ENCODE measurements at regions not wholly inside any gene's neighbourhood (a gene's known extent, or its start where the extent isn't known, plus 50 kb on each side); places are given as distances from the start of the nearest gene placed in this dataset.
"Not testable (repeated sequence)": the region's sequence is repeated elsewhere in the genome, so short reads cannot be mapped to it uniquely, and the experiment has no call there.

DNA sequence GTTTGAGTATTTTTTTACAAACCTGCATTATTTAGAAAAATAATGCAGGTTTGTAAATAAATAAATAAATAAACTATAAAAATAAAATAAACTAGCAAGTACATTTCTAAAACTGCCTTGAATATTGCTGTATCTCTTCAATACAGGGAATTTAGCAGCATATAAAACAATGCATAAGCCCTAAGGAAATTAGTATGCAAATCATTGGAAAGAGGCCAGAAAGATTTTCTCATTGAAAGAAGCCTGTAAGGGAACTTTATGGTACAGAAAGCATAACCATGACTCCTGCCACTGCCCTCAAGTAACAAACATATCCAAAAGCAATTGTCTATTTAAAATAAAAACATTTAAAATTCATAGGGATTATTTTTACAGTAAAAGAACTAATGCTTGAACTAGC, 387.3 kb downstream of the HINT1 start:
- TF ChIP-seq POLR2A (IDR thresholded peaks at IDR 0.05; ENCODE audit: extremely low read depth, insufficient read length) (no peak), MYC (IDR thresholded peaks at IDR 0.05; ENCODE audit: low read depth, low read length) (no peak)
- TF ChIP-seq, protein P1, sequence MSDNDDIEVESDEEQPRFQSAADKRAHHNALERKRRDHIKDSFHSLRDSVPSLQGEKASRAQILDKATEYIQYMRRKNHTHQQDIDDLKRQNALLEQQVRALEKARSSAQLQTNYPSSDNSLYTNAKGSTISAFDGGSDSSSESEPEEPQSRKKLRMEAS (IDR thresholded peaks at IDR 0.05; ENCODE audit: low read depth, low read length) = no peak
- TF ChIP-seq, protein P2, sequence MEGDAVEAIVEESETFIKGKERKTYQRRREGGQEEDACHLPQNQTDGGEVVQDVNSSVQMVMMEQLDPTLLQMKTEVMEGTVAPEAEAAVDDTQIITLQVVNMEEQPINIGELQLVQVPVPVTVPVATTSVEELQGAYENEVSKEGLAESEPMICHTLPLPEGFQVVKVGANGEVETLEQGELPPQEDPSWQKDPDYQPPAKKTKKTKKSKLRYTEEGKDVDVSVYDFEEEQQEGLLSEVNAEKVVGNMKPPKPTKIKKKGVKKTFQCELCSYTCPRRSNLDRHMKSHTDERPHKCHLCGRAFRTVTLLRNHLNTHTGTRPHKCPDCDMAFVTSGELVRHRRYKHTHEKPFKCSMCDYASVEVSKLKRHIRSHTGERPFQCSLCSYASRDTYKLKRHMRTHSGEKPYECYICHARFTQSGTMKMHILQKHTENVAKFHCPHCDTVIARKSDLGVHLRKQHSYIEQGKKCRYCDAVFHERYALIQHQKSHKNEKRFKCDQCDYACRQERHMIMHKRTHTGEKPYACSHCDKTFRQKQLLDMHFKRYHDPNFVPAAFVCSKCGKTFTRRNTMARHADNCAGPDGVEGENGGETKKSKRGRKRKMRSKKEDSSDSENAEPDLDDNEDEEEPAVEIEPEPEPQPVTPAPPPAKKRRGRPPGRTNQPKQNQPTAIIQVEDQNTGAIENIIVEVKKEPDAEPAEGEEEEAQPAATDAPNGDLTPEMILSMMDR (IDR thresholded peaks at IDR 0.05; ENCODE audit: low read depth, low read length) = no peak
- no peak for DNase-seq (ENCODE audit: low read depth)
- H3K4me3 ChIP-seq (ENCODE audit: low read depth, low read length) = no peak overlapping the region

DNA sequence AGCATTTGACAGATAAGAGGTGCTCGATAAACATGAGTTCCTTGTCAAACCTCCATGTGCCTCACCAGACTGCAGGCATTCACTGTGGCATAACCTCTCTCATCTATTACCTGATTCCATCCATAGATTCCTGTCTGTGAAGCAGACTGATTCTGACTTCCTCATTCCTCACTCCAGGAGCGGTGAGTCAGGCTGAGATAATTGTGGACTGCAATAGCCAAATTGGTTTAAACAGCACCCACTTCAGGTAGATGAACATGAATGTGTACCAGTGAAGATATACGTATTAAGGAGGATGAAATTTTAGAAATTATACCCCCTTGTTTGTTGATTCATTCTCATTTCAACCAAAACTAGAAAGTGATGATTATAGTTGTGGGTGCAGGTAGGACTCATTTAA, 391.2 kb downstream of the HINT1 start:
- peak; percentile 6 for DNase-seq (ENCODE audit: low read depth)
- TF ChIP-seq, protein P2 (IDR thresholded peaks at IDR 0.05; ENCODE audit: low read depth, low read length) = no peak
- TF ChIP-seq, protein P1 (IDR thresholded peaks at IDR 0.05; ENCODE audit: low read depth, low read length) = no peak
- TF ChIP-seq POLR2A (IDR thresholded peaks at IDR 0.05; ENCODE audit: extremely low read depth, insufficient read length) (no peak), MYC (IDR thresholded peaks at IDR 0.05; ENCODE audit: low read depth, low read length) (no peak)
- H3K4me3 ChIP-seq (ENCODE audit: low read depth, low read length) = no peak overlapping the region

DNA sequence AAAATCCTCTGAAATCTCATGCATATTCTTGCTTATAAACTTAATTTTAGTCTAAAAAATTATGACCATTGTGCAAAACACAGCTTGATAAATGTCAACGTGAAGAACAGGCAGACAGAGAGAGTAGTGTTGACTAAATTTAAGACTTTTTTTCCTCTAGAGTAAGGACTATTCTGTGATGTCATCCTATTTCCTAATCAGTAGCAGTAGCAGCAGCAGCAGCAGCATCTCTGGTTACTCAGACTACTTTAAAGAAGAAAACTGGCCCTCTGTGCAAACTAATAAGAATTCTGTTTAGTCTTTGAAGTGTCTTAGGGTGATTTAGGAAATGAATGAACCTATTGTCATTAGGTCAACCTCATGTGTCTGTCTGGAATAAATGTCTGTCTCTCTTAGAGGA, 403.0 kb downstream of the HINT1 start:
- DNase-seq (ENCODE audit: low read depth) = no peak
- no peak overlapping the region for H3K4me3 ChIP-seq (ENCODE audit: low read depth, low read length)
- TF ChIP-seq POLR2A (IDR thresholded peaks at IDR 0.05; ENCODE audit: extremely low read depth, insufficient read length) = no peak

- TF ChIP-seq MYC (IDR thresholded peaks at IDR 0.05; ENCODE audit: low read depth, low read length) (no peak), POLR2A (IDR thresholded peaks at IDR 0.05; ENCODE audit: extremely low read depth, insufficient read length) (no peak)
- TF ChIP-seq, protein P2 (IDR thresholded peaks at IDR 0.05; ENCODE audit: low read depth, low read length) = no peak
- TF ChIP-seq, protein P1 (IDR thresholded peaks at IDR 0.05; ENCODE audit: low read depth, low read length) = no peak
- DNase-seq (ENCODE audit: low read depth) = no peak
These were observed 406.0 kb downstream of the HINT1 start for GRCh38 chr5:130759061-130759460.

GRCh38 chr5:130747556-130747955, 417.5 kb downstream of the HINT1 start:
- DNase-seq (ENCODE audit: low read depth) = peak; percentile 21
- no peak overlapping the region for H3K4me3 ChIP-seq (ENCODE audit: low read depth, low read length)
- TF ChIP-seq, protein P2 (IDR thresholded peaks at IDR 0.05; ENCODE audit: low read depth, low read length) = no peak
- TF ChIP-seq POLR2A (IDR thresholded peaks at IDR 0.05; ENCODE audit: extremely low read depth, insufficient read length) (no peak), MYC (IDR thresholded peaks at IDR 0.05; ENCODE audit: low read depth, low read length) (no peak)
- TF ChIP-seq, protein P1 (IDR thresholded peaks at IDR 0.05; ENCODE audit: low read depth, low read length) = no peak

More at GRCh38 chr5:130759061-130759460, 406.0 kb downstream of the HINT1 start:
- H3K4me3 ChIP-seq (ENCODE audit: low read depth, low read length) = no peak overlapping the region

- not testable (repeated sequence) for DNase-seq (ENCODE audit: low read depth); H3K4me3 ChIP-seq (ENCODE audit: low read depth, low read length)
These were observed 418.4 kb downstream of the HINT1 start for GRCh38 chr5:130746641-130747040.

DNA sequence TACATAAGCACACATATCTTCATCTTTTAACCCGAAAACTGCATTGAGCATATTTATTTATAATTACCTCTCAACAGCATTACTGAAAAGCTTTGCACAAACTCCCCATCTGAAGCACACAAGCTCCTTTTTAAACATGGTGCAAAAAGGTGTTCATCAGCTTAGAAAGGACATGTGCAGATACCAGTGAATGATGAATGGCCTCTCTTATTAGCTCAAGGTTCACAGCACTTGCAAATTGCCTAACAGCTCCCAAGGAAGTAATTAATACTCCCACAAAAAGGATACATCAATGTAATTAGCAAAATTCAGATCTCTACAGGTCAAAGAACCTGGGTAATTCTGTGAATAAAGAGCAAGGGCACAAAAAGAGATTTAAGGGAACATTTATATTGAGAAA, 422.0 kb downstream of the HINT1 start:
- TF ChIP-seq, protein P2 (IDR thresholded peaks at IDR 0.05; ENCODE audit: low read depth, low read length) = no peak
- TF ChIP-seq, protein P1 (IDR thresholded peaks at IDR 0.05; ENCODE audit: low read depth, low read length) = no peak
- TF ChIP-seq POLR2A (IDR thresholded peaks at IDR 0.05; ENCODE audit: extremely low read depth, insufficient read length) = no peak
- TF ChIP-seq MYC (IDR thresholded peaks at IDR 0.05; ENCODE audit: low read depth, low read length) = no peak
- DNase-seq (ENCODE audit: low read depth) = no peak
- no peak overlapping the region for H3K4me3 ChIP-seq (ENCODE audit: low read depth, low read length)
